Upper lobe of left lung (tissue), 6 donors: ENCODE measurements at regions not wholly inside any gene's neighbourhood (a gene's known extent, or its start where the extent isn't known, plus 50 kb on each side); places are given as distances from the start of the nearest gene placed in this dataset.

Source experiments
- ATAC-seq, 2 donors: fragments of 200-7000 bp; cut with Tn5 transposase; one replicate each; pipeline ENCODE4 v1.9.1; 2022; ENCODE audit warnings: mild to moderate bottlenecking in 2 of 2, moderate library complexity in 2 of 2; ENCODE audit not compliant: low FRiP score in 2 of 2
- DNase-seq, 2 donors: peaks; one replicate each; pipeline ENCODE4 v3.0.0-alpha.2; 2019 to 2020
- H3K27ac ChIP-seq, 4 donors: fragments of 200-600 bp; sonication (generic); one replicate each; pipeline ENCODE4 v1.5.1; 2016 to 2019
- H3K27me3 ChIP-seq, 4 donors: fragments of 200-600 bp; sonication (generic); one replicate each; pipeline ENCODE4 v1.5.1; 2017 to 2019
- H3K36me3 ChIP-seq, 4 donors: fragments of 200-600 bp; sonication (generic); one replicate each; pipeline ENCODE4 v1.5.1; 2016 to 2019
- H3K4me1 ChIP-seq, 4 donors: fragments of 200-600 bp; sonication (generic); one replicate each; pipeline ENCODE4 v1.5.1; 2018 to 2019
- H3K4me3 ChIP-seq, 4 donors: fragments of 200-600 bp; sonication (generic); one replicate each; pipeline ENCODE4 v1.5.1; 2017 to 2019; ENCODE audit warnings: mild to moderate bottlenecking in 2 of 4, moderate library complexity in 1 of 4
- H3K9me3 ChIP-seq, 4 donors: fragments of 200-600 bp; sonication (generic); one replicate each; pipeline ENCODE4 v1.5.1; 2018 to 2019
- EP300 ChIP-seq, 4 donors: sonication (generic); formaldehyde crosslinking; IDR thresholded peaks; one replicate each; pipeline ENCODE4 v1.5.1; 2017; ENCODE audit warnings: antibody characterized with exemption in 4 of 4, control low read depth in 2 of 4
- POLR2A ChIP-seq, 4 donors: fragments of 450-650 bp; IDR thresholded peaks; one replicate each; pipeline ENCODE4 v1.5.1; 2016 to 2017; ENCODE audit warnings: antibody characterized with exemption in 4 of 4, mild to moderate bottlenecking in 2 of 4
- POLR2AphosphoS5 ChIP-seq, 2 donors: sonication (generic); formaldehyde crosslinking; IDR thresholded peaks; one replicate each; pipeline ENCODE4 v1.5.1; 2017; ENCODE audit warnings: antibody characterized with exemption in 2 of 2
- WGBS, 2 donors: methylation state at CpG; one replicate each; pipeline ENCODE4 v1.1.5; 2017 to 2018; 5-methylcytosine and 5-hydroxymethylcytosine counted together
- TF ChIP-seq, protein P1 (sequence below), 6 experiments: fragments of 450-650 bp in 4 of 6; fragments of 200-600 bp in 2 of 6; sonication (generic) in 2 of 6; IDR thresholded peaks; one replicate each; pipeline ENCODE4 v1.5.1; 2016 to 2019; ENCODE audit warnings: antibody characterized with exemption in 6 of 6
- donor health status: DM: no; HTN: no; CAD: no; lungs with moderate emphysema.
- donor health status: DM: no; HTN: yes; CAD: no; lungs with severe emphysema.

- Histone ChIP-seq H3K36me3 (no peaks in the 10 kb centered on the region), H3K9me3 (no peaks in the 10 kb centered on the region), H3K4me1 (no peaks in the 10 kb centered on the region), H3K4me3 (no peak overlapping the region), H3K27me3 (no peaks in the 10 kb centered on the region), H3K27ac (no peak overlapping the region)
- TF ChIP-seq, protein P1, sequence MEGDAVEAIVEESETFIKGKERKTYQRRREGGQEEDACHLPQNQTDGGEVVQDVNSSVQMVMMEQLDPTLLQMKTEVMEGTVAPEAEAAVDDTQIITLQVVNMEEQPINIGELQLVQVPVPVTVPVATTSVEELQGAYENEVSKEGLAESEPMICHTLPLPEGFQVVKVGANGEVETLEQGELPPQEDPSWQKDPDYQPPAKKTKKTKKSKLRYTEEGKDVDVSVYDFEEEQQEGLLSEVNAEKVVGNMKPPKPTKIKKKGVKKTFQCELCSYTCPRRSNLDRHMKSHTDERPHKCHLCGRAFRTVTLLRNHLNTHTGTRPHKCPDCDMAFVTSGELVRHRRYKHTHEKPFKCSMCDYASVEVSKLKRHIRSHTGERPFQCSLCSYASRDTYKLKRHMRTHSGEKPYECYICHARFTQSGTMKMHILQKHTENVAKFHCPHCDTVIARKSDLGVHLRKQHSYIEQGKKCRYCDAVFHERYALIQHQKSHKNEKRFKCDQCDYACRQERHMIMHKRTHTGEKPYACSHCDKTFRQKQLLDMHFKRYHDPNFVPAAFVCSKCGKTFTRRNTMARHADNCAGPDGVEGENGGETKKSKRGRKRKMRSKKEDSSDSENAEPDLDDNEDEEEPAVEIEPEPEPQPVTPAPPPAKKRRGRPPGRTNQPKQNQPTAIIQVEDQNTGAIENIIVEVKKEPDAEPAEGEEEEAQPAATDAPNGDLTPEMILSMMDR (IDR thresholded peaks at IDR 0.05), result no peak
- TF ChIP-seq POLR2AphosphoS5 (IDR thresholded peaks at IDR 0.05), result no peak
- no peak for TF ChIP-seq EP300 (IDR thresholded peaks at IDR 0.05)
- TF ChIP-seq POLR2A (IDR thresholded peaks at IDR 0.05), result no peak
- 69 to 71% methylated on average over 2 of the region's 2 CpGs for WGBS, 2 donors
- DNase-seq, result no peak
- no peak for ATAC-seq
Measured at GRCh38 chr15:46901001-46901400, 816.3 kb upstream of the SEMA6D start.

- DNase-seq (no peak), ATAC-seq (no peak)
- no peaks in the 10 kb centered on the region for H3K9me3 ChIP-seq
- H3K4me3 ChIP-seq, result no peak overlapping the region
- 73% methylated on average over 3 of the region's 3 CpGs for WGBS, 2 donors
- no peaks in the 10 kb centered on the region for H3K27me3 ChIP-seq
- no peak overlapping the region for H3K27ac ChIP-seq
- TF ChIP-seq POLR2A (IDR thresholded peaks at IDR 0.05) (no peak), POLR2AphosphoS5 (IDR thresholded peaks at IDR 0.05) (no peak), EP300 (IDR thresholded peaks at IDR 0.05) (no peak)
- TF ChIP-seq, protein P1 (IDR thresholded peaks at IDR 0.05), result no peak
- H3K36me3 ChIP-seq, result no peaks in the 10 kb centered on the region
- no peaks in the 10 kb centered on the region for H3K4me1 ChIP-seq
Measured at GRCh38 chr15:46917721-46918252, 799.5 kb upstream of the SEMA6D start.

DNA sequence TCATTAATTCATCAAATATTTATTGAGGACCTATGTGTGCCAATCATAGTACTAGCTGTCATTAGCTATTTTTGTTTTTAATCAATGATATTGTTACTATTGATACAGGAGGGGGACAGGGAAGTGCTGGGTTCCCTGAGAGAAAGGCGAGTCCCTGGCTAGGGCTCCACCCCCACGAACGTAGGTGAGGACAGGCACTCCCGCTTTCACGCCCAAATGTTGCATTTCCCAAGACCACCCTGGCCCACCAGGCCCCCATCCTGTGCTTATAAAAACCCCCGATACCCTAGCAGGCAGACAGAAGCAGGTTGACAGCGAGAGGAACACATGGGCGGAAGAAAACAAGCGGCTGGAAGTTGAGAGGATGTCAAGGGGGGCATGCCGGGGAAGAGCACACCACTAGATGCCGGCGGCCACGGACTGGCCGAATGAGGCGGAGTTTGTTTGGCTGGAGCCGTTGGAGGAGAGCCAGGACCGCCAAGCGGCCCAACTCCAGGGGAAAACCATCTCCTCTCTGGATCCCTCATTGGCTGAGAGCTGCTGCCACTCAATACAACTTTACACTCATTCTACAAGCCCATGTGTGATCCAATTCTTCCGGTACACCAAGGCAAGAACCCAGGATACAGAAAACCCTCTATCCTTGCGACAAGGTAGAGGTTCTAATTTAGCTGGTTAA, 798.7 kb upstream of the SEMA6D start:
- Histone ChIP-seq H3K27ac (no peak overlapping the region), H3K4me3 (no peak overlapping the region), H3K36me3 (no peaks in the 10 kb centered on the region), H3K9me3 (no peaks in the 10 kb centered on the region), H3K27me3 (no peaks in the 10 kb centered on the region), H3K4me1 (no peaks in the 10 kb centered on the region)
- DNase-seq (peak in 1 of 2 donors; percentile 37), ATAC-seq (no peak)
- WGBS, 2 donors, result 86% methylated on average over 17 to 20 of the region's 20 CpGs
- no peak for TF ChIP-seq POLR2A (IDR thresholded peaks at IDR 0.05)
- TF ChIP-seq EP300 (IDR thresholded peaks at IDR 0.05), result no peak
- TF ChIP-seq, protein P1 (IDR thresholded peaks at IDR 0.05), result no peak

- H3K27me3 ChIP-seq, result no peaks in the 10 kb centered on the region
- H3K9me3 ChIP-seq, result no peaks in the 10 kb centered on the region
- 50% methylated on average over 3 of the region's 3 CpGs for WGBS, 2 donors
- no peak overlapping the region for H3K27ac ChIP-seq
- no peak for ATAC-seq
- H3K4me1 ChIP-seq, result no peaks in the 10 kb centered on the region
- no peaks in the 10 kb centered on the region for H3K36me3 ChIP-seq
- DNase-seq, result no peak
- no peak overlapping the region for H3K4me3 ChIP-seq
- TF ChIP-seq EP300 (IDR thresholded peaks at IDR 0.05) (no peak), POLR2A (IDR thresholded peaks at IDR 0.05) (no peak), POLR2AphosphoS5 (IDR thresholded peaks at IDR 0.05) (no peak)
- TF ChIP-seq, protein P1 (IDR thresholded peaks at IDR 0.05), result no peak
Measured at GRCh38 chr15:46921891-46922290, 795.4 kb upstream of the SEMA6D start.

DNA sequence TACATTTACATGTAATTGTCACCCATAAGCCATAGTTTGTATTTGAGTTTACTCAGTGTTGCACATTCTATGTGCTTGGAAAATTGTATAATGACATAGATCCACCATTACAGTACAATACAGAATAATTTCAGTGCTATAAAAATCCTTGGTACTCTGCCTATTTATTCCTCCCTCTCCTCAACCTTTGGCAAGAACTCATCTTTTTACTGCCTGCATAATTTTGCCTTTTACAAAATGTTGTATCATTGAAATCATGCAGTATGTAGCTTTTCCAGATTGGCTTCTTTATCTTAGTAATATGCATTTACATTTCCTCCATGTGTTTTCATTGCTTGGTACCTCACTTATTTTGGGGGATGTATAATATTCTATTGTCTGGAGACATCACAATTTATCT, 786.9 kb upstream of the SEMA6D start:
- Histone ChIP-seq H3K27ac (no peak overlapping the region), H3K27me3 (no peaks in the 10 kb centered on the region), H3K9me3 (no peaks in the 10 kb centered on the region), H3K4me3 (no peak overlapping the region), H3K4me1 (no peaks in the 10 kb centered on the region), H3K36me3 (no peaks in the 10 kb centered on the region)
- TF ChIP-seq EP300 (IDR thresholded peaks at IDR 0.05), result no peak
- TF ChIP-seq POLR2AphosphoS5 (IDR thresholded peaks at IDR 0.05), result no peak
- TF ChIP-seq, protein P1 (IDR thresholded peaks at IDR 0.05), result no peak
- TF ChIP-seq POLR2A (IDR thresholded peaks at IDR 0.05), result no peak
- ATAC-seq (no peak), DNase-seq (no peak)
